ENCODE measurements at regions not wholly inside any gene's neighbourhood (a gene's known extent, or its start where the extent isn't known, plus 50 kb on each side); places are given as distances from the start of the nearest gene placed in this dataset.

- intact Hi-C loops (cut with micrococcal nuclease; ENCODE audit: unreplicated experiment): no loop called here
- no peak for DNase-seq (ENCODE audit: low spot score)
- no peaks in the 10 kb centered on the region for H3K79me2 ChIP-seq (ENCODE audit: insufficient read depth, low read depth, low read length)
- H3K9me2 ChIP-seq (ENCODE audit: insufficient read depth, low read length): no peaks in the 10 kb centered on the region
- ChIA-PET POLR2A (interaction anchor here (0.7 kb wide), 1 partner anchor 9 kb away, joined by 3 read pairs; no protein-coding TSS in a partner anchor), CTCF (ENCODE audit: unreplicated experiment) (no interaction called here)
- H4K20me1 ChIP-seq (ENCODE audit: insufficient read depth, low read length): no peaks in the 10 kb centered on the region
- no peaks in the 10 kb centered on the region for H3K4me1 ChIP-seq (ENCODE audit: insufficient read depth, low read length, poor library complexity, severe bottlenecking)
- H3K4me3 ChIP-seq (ENCODE audit: low read depth, low read length, poor library complexity, severe bottlenecking): no peak overlapping the region
- H2AFZ ChIP-seq (ENCODE audit: low read length): no peak overlapping the region
- no peak overlapping the region for H3K4me2 ChIP-seq (ENCODE audit: low read length)
- no TSS peak for BruUV-seq (replicated peaks)
- H3K27ac ChIP-seq (ENCODE audit: low read depth, low read length, poor library complexity, severe bottlenecking): no peak overlapping the region
- TF ChIP-seq CTCF (conservative IDR thresholded peaks at IDR 0.05; ENCODE audit: low read length) (no peak), EZH2phosphoT487 (IDR thresholded peaks at IDR 0.05; ENCODE audit: borderline replicate concordance, low read depth, low read length) (no peak)
- H3K36me3 ChIP-seq (ENCODE audit: insufficient read depth, low read length): no peaks in the 10 kb centered on the region
- H3K9me3 ChIP-seq (ENCODE audit: low read length): no peaks in the 10 kb centered on the region
Observed at GRCh38 chr16:6032438-6032837, 934.8 kb upstream of the EEF2KMT start.

- no peak overlapping the region for H3K27ac ChIP-seq (ENCODE audit: low read depth, low read length, poor library complexity, severe bottlenecking)
- no TSS peak for BruUV-seq (replicated peaks)
- DNase-seq (ENCODE audit: low spot score): no peak
- no peaks in the 10 kb centered on the region for H3K9me3 ChIP-seq (ENCODE audit: low read length)
- no peaks in the 10 kb centered on the region for H3K79me2 ChIP-seq (ENCODE audit: insufficient read depth, low read depth, low read length)
- H2AFZ ChIP-seq (ENCODE audit: low read length): no peak overlapping the region
- ChIA-PET POLR2A (no interaction called here), CTCF (ENCODE audit: unreplicated experiment) (interaction anchor here (0.6 kb wide), 1 partner anchor 24 kb away, joined by 3 read pairs; no protein-coding TSS in a partner anchor)
- H3K4me2 ChIP-seq (ENCODE audit: low read length): no peak overlapping the region
- no peaks in the 10 kb centered on the region for H4K20me1 ChIP-seq (ENCODE audit: insufficient read depth, low read length)
- no peaks in the 10 kb centered on the region for H3K36me3 ChIP-seq (ENCODE audit: insufficient read depth, low read length)
- no peaks in the 10 kb centered on the region for H3K9me2 ChIP-seq (ENCODE audit: insufficient read depth, low read length)
- intact Hi-C loops (cut with micrococcal nuclease; ENCODE audit: unreplicated experiment): no loop called here
- no peak overlapping the region for H3K4me3 ChIP-seq (ENCODE audit: low read depth, low read length, poor library complexity, severe bottlenecking)
- no peaks in the 10 kb centered on the region for H3K4me1 ChIP-seq (ENCODE audit: insufficient read depth, low read length, poor library complexity, severe bottlenecking)
- TF ChIP-seq EZH2phosphoT487 (IDR thresholded peaks at IDR 0.05; ENCODE audit: borderline replicate concordance, low read depth, low read length): no peak
- TF ChIP-seq CTCF (conservative IDR thresholded peaks at IDR 0.05; ENCODE audit: low read length): no peak
Observed at GRCh38 chr16:6031567-6031966, 934.0 kb upstream of the EEF2KMT start.

GRCh38 chr16:6031102-6031501 is 933.5 kb upstream of the EEF2KMT start:
- Histone ChIP-seq H3K79me2 (ENCODE audit: insufficient read depth, low read depth, low read length) (no peaks in the 10 kb centered on the region), H4K20me1 (ENCODE audit: insufficient read depth, low read length) (no peaks in the 10 kb centered on the region), H3K9me2 (ENCODE audit: insufficient read depth, low read length) (no peaks in the 10 kb centered on the region), H3K9me3 (ENCODE audit: low read length) (no peaks in the 10 kb centered on the region), H3K36me3 (ENCODE audit: insufficient read depth, low read length) (no peaks in the 10 kb centered on the region), H3K4me3 (ENCODE audit: low read depth, low read length, poor library complexity, severe bottlenecking) (no peak overlapping the region), H3K27ac (ENCODE audit: low read depth, low read length, poor library complexity, severe bottlenecking) (no peak overlapping the region), H3K4me1 (ENCODE audit: insufficient read depth, low read length, poor library complexity, severe bottlenecking) (no peaks in the 10 kb centered on the region), H3K4me2 (ENCODE audit: low read length) (no peak overlapping the region), H2AFZ (ENCODE audit: low read length) (no peak overlapping the region)
- intact Hi-C loops (cut with micrococcal nuclease; ENCODE audit: unreplicated experiment): no loop called here
- BruUV-seq (replicated peaks): no TSS peak
- TF ChIP-seq CTCF (conservative IDR thresholded peaks at IDR 0.05; ENCODE audit: low read length) (no peak), EZH2phosphoT487 (IDR thresholded peaks at IDR 0.05; ENCODE audit: borderline replicate concordance, low read depth, low read length) (no peak)
- ChIA-PET CTCF (ENCODE audit: unreplicated experiment) (interaction anchor here (0.6 kb wide), 1 partner anchor 23 kb away, joined by 3 read pairs; no protein-coding TSS in a partner anchor), POLR2A (no interaction called here)
- DNase-seq (ENCODE audit: low spot score): no peak
